HepG2 (cell line): ENCODE measurements at regions not wholly inside any gene's neighbourhood (a gene's known extent, or its start where the extent isn't known, plus 50 kb on each side); places are given as distances from the start of the nearest gene placed in this dataset.

Experiments
- ATF7-NPFF ChIP-seq: sonication (generic); formaldehyde crosslinking; IDR thresholded peaks from 2 replicates; pipeline ENCODE4 v1.8.1; 2023; ENCODE audit warnings: mild to moderate bottlenecking, low read depth, missing genetic modification reagents, moderate library complexity
- EHMT2 ChIP-seq: fragments of 200-600 bp; sonication (generic); IDR thresholded peaks from 2 replicates; pipeline ENCODE4 v1.7.0; 2017; ENCODE audit warnings: antibody characterized with exemption, low read depth, low read length, borderline replicate concordance
- FOXK2 ChIP-seq: fragments of 450-650 bp; IDR thresholded peaks from 2 replicates; pipeline ENCODE4 v1.6.1; 2016
- GPN1 ChIP-seq: sonication (generic); formaldehyde crosslinking; IDR thresholded peaks from 2 replicates; pipeline ENCODE4 v1.5.1; 2020; ENCODE audit warnings: missing genetic modification reagents, borderline replicate concordance
- HNRNPL ChIP-seq: fragments of 200-400 bp; formaldehyde crosslinking; IDR thresholded peaks from 2 replicates; pipeline ENCODE4 v1.6.1; 2017; ENCODE audit warnings: mild to moderate bottlenecking, low read depth, low read length
- HOXA7 ChIP-seq: sonication (generic); formaldehyde crosslinking; IDR thresholded peaks from 2 replicates; pipeline ENCODE4 v1.8.1; 2022; ENCODE audit warnings: mild to moderate bottlenecking, missing genetic modification reagents, moderate library complexity
- SALL2 ChIP-seq: sonication (generic); formaldehyde crosslinking; IDR thresholded peaks from 2 replicates; pipeline ENCODE4 v1.8.1; 2023; ENCODE audit warnings: mild to moderate bottlenecking, missing genetic modification reagents, inconsistent platforms
- SRSF1 ChIP-seq: fragments of 200-400 bp; formaldehyde crosslinking; optimal IDR thresholded peaks from 2 replicates; pipeline ENCODE3; 2017; ENCODE audit warnings: mild to moderate bottlenecking, low read depth, low read length, moderate library complexity
- ZNF605 ChIP-seq: sonication (generic); formaldehyde crosslinking; IDR thresholded peaks from 2 replicates; pipeline ENCODE4 v1.8.0; 2022; ENCODE audit warnings: mild to moderate bottlenecking, missing genetic modification reagents
- ZNF841 ChIP-seq: sonication (generic); formaldehyde crosslinking; IDR thresholded peaks from 2 replicates; pipeline ENCODE4 v1.8.1; 2023; ENCODE audit warnings: missing genetic modification reagents, borderline replicate concordance
- ZZZ3 ChIP-seq: sonication (generic); formaldehyde crosslinking; IDR thresholded peaks from 2 replicates; pipeline ENCODE4 v1.4.0; 2020; ENCODE audit warnings: missing genetic modification reagents, mild to moderate bottlenecking, borderline replicate concordance
- TF ChIP-seq, protein P1 (sequence below): sonication (generic); formaldehyde crosslinking; IDR thresholded peaks from 2 replicates; pipeline ENCODE4 v1.5.0; 2020; ENCODE audit warnings: mild to moderate bottlenecking, missing genetic modification reagents, moderate library complexity
- TF ChIP-seq, protein P2 (sequence below): sonication (generic); formaldehyde crosslinking; IDR thresholded peaks from 2 replicates; pipeline ENCODE4 v1.4.0; 2020; ENCODE audit warnings: missing genetic modification reagents

DNA sequence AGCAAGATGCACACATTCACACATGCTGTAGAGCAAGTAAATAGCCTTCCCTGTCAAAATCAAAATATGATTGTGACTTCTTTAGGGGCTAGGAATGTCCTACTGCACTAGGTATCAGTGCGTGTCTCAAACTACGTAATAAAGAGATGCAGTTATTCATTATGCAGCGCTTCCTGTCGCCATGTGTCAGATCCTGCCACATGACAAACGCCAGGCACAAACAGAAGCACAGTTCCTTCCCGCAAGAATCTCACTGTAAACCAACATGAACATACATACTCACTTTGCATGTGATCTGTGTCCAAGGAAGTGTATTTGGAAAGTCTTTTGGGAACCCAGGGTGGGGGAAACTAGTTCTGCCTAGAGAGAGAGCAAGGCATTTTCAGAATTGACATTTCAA lies 599.9 kb downstream of the RNF144A start:
- no peak for TF ChIP-seq HOXA7 (CRISPR knock-in tag)
- TF ChIP-seq GPN1 (CRISPR knock-in tag): no peak
- no peak for TF ChIP-seq SALL2
- TF ChIP-seq, protein P1, sequence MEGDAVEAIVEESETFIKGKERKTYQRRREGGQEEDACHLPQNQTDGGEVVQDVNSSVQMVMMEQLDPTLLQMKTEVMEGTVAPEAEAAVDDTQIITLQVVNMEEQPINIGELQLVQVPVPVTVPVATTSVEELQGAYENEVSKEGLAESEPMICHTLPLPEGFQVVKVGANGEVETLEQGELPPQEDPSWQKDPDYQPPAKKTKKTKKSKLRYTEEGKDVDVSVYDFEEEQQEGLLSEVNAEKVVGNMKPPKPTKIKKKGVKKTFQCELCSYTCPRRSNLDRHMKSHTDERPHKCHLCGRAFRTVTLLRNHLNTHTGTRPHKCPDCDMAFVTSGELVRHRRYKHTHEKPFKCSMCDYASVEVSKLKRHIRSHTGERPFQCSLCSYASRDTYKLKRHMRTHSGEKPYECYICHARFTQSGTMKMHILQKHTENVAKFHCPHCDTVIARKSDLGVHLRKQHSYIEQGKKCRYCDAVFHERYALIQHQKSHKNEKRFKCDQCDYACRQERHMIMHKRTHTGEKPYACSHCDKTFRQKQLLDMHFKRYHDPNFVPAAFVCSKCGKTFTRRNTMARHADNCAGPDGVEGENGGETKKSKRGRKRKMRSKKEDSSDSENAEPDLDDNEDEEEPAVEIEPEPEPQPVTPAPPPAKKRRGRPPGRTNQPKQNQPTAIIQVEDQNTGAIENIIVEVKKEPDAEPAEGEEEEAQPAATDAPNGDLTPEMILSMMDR (CRISPR knock-in tag): no peak
- TF ChIP-seq, protein P2, sequence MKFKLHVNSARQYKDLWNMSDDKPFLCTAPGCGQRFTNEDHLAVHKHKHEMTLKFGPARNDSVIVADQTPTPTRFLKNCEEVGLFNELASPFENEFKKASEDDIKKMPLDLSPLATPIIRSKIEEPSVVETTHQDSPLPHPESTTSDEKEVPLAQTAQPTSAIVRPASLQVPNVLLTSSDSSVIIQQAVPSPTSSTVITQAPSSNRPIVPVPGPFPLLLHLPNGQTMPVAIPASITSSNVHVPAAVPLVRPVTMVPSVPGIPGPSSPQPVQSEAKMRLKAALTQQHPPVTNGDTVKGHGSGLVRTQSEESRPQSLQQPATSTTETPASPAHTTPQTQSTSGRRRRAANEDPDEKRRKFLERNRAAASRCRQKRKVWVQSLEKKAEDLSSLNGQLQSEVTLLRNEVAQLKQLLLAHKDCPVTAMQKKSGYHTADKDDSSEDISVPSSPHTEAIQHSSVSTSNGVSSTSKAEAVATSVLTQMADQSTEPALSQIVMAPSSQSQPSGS (CRISPR knock-in tag): no peak
- no peak for TF ChIP-seq ZZZ3
- TF ChIP-seq HNRNPL: no peak
- no peak for TF ChIP-seq ZNF841 (CRISPR knock-in tag)
- no peak for TF ChIP-seq EHMT2
- no peak for TF ChIP-seq SRSF1
- no peak for TF ChIP-seq FOXK2
- no peak for TF ChIP-seq ATF7-NPFF (CRISPR knock-in tag)
- no peak for TF ChIP-seq ZNF605 (CRISPR knock-in tag)
